ENCODE measurements at regions not wholly inside any gene's neighbourhood (a gene's known extent, or its start where the extent isn't known, plus 50 kb on each side); places are given as distances from the start of the nearest gene placed in this dataset.
"Not testable (repeated sequence)": the region's sequence is repeated elsewhere in the genome, so short reads cannot be mapped to it uniquely, and the experiment has no call there.

DNA sequence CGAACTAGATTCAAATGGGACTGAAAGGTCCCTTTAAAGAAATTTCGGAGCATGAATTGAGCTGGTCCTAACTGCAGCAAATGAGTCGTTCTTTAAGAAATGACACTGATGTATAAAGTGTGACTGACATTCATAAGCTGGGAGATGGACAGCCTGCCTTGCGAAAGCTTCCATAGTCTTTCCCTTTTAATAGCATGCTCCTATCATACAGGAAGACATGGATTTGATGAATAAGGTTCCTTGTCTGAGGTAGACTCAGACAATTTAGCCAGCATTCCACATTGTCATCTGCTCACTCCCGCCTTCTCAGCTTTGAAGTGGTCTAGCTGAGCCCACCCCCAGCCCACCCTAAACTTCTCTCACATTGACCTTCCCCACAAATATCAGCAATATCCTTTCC is 264.9 kb downstream of the TSN start:
- DNase-seq = no peak
- ATAC-seq = no peak

DNA sequence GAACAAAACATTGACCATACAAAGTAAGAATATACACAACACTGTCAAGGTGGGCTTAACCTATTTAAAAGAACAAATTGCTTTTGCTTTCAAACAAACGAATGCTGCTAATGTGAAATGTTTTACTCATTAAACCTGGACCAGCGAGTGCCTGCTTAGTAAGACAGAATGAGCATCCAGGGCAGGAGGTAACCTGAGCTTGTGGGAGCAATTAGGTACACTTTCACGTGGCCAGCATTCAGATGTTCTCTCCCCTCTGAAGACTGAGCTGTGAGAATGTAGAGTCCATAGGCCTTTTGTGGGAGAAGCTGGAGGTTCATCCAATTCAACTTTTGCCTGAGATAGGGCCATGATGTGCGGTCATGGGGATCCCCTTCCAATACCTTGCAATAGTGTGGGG is 266.5 kb downstream of the TSN start:
- DNase-seq (no peak), ATAC-seq (no peak)

DNA sequence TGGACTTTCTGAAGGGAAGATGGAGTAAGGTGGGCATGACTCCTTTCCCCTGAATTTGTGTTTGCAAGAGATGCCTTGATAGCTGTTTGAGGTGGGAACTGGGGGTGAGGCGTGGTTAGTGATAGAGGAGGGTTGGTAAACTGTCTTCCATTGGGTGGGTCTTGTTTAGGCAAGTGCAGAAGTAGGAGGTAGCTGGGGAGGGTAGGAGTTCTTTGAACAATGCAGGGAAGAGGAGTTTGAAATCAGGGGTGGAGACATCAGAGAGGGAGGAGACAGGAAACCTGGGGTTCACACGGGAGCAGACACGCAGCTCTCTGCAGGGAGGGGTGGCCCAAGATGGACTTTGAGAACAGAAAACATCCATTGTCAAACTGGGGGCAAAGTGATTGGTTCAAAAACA is 267.1 kb downstream of the TSN start:
- no peak for ATAC-seq
- no peak for DNase-seq

DNA sequence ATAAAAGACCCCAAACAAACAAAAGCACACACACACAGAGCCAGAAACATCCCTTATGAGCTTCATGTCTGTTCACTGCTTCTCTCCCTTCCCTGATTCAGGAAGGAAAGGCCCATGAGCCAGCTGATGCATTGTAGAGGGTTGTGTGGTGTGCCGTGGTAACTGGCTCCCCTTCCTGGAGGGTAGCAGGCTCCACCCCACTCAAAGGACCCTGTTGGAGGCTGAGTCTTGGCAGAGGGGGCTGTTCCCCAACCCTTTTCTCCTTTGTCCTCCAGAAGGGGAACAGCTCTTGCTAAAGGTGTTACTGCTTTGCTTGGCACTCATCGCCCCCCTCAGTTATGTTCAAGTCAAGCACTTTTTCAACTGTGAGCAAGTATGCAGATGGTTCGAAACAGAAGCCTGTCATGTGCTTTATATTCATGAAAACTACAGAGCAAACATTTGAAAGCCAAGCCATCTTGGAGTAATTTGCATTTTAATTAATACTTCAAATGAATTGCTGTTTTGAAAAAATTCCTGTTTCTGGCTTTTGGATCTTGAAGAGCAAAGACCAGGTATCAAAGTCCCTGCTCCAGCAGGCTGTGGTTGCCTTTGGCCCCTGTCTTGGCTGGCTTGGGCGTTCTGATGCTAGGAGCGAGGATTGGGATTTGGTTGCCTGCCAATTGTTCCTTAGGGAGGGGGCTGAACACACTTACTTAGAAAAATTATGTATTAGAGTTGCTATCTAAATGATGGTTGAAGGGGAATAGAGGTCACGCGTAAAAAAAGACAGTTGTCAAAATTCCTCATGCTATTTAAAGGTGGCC is 267.8 kb downstream of the TSN start:
- ATAC-seq (no peak), DNase-seq (no peak)

DNA sequence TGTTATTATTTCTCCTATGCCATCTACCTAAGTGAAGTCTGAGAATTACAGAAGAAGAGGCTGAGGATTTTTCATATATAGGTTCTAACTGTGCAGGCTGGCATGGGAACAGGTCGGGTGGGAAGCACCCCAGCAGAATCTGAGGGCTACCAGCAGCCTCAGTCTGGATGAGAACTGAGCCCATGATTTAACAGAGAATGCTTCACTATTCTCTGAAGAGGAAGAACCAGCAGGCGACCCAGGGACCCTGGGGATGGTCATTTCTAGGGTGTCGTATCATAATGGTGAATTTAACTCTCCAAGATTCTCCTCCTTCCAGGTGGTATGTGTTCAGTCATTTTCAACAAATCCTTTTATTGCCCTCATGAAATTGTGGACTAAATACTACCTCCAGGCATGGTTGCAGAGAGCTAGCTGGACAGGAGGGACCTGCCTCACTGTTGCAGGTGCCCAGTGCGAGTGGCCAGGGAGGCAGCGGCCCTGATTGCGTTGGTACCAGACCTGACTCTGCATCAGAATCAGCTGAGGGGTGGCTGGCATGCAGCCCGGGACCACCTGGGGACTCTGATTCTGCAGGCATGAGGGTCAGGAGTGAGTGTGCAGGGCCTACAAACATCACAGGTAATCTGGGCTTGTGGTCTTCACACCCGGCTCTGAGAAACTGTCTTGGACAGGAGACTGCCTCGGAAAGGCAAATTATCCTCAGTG is 272.2 kb downstream of the TSN start:
- DNase-seq (no peak), ATAC-seq (no peak)

DNA sequence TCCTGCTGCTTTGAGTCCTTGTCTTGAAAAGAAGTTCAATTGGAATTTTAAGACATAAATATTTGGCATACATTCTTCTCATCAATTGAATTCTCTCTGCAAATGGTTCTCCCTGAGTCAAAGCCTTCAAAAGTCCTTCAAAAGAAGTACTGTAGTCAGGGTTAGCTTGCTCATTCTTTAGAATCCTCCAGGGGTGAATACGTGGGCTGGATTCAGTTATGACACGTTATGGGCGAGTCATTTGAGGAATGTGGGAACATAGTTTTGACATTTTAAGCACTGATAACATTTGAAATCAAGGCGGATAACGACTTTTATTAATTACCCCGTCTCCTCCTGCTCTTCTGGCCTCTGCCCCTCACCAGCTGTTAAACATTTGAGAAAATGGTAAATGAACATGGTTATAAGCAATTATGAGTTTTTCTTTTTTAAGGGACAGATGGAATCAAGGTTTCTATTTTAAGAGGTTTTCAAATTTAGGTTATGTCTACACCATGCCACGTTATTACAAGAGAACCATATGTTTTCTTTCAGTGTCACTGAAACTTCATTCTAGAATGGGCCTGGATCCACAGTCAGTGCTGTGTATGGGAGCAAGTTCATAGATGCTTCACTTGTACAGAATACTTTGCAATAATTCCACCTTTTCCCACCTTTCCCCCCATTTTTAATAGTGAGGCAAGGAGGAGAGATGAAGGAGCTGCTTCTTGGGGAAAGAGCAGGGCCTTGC is 273.1 kb downstream of the TSN start:
- no peak for ATAC-seq
- no peak for DNase-seq

DNA sequence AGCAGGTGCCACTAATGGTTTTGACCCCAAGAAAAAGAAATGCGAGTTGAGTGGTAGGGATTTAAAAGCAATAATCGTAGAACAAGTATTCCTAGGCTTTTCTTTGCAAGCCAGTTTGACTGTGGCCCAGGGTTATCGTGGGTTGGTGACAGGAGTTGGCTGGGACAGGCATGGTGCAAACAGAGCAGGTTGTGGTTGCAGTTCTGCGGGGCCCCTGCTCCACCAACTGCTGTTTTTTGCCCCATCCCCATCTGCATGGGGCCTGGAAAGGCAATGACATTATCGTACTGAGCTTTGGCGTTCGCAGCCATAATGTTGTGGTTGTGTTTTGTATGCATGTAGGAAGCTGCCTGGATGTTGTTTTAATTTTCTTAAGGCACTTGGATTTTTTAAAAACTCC is 274.0 kb downstream of the TSN start:
- DNase-seq = no peak
- ATAC-seq = no peak

DNA sequence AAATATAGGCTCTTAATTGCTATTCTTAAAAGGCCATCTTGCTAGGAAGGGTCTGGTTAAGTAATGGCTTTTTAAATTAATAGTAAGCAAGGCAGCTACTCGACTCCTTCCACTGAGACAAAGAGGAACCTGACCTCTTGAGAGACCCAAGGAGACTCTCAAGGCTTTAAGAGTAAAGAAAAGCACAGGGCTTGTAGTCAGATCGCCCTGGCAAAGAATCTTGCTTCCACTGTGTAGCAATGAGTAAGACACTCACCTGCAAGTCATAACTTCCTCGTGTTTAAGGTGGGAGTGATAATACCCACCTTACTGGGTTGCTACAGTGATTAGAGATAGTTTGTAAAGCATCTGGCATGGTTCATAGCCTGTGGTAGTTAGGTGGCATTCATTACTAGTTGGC is 274.5 kb downstream of the TSN start:
- no peak for ATAC-seq
- no peak for DNase-seq

DNA sequence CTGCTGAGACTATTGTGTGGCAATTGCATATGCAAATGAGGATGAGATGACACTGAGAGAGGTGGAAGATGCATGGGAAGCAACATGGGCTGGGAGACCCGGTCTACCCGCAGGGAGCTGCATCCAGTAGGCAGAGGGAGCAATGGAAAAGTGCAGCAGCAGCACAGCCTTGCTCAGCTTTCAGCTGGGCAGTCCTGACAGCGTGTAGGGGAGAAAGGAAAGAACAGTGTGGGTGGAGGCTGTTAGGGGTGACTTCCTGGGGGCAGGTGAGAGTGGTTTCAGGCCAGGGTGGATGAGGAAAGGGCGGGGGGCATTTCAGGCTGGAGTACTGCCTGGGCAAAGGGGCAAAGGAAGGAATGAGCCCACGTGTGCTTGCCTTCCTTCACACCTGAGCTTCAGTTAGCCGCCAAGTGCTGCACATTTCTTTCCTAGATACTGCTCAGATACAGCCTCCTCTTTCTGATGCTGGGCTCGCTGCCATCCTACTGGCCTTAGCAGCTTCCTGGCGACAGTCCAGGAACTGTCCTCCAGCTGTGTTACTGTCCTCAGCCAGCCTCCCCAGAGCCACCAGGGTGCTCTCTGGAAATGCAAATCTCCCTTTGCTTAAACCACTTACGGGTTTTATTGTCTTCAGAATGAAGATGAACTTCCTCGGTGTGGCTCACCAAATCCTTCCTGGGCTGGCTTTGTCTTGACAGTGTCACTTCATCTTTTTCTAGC is 276.3 kb downstream of the TSN start:
- no peak for ATAC-seq

DNA sequence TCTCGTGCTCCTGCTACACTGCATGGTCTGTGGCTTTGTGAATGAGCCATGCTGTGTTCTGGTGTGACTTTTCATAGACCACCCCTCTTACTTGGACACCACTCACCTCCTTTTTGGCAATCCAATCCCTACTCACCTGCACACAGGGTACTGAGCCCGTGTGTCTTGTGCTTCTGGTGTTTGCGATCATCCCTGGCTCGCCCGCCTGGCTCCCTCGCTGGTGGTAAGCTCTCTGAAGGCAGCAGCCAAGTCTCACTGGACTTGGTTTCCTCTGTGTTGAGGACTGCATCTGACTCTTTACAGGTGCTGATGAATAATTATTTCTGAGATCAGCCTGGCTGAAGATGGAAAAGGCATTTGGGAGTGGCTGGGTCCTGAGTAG is 276.8 kb downstream of the TSN start:
- ATAC-seq = no peak
- DNase-seq = no peak

More for the DNA sequence above, 276.3 kb downstream of the TSN start:
- DNase-seq = no peak

DNA sequence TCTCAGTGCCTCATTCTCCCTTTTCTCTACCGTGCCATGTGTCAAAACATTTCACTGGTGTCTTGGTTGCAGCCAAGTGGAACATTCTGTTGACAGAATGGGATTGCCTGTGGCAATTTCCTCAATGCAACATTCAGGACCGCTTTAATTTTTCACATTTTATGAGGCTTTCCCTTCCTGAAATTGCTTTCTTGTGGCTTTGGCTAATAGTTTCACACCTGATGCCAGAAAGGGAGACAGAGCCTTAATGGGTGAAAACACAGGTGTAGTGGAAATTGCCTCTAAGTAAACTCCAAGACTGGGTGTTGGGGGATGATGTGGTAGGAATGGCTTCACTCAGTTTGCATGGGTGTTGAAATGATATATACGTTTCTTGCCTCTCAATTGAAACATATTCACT is 278.3 kb downstream of the TSN start:
- ATAC-seq (no peak), DNase-seq (no peak)

DNA sequence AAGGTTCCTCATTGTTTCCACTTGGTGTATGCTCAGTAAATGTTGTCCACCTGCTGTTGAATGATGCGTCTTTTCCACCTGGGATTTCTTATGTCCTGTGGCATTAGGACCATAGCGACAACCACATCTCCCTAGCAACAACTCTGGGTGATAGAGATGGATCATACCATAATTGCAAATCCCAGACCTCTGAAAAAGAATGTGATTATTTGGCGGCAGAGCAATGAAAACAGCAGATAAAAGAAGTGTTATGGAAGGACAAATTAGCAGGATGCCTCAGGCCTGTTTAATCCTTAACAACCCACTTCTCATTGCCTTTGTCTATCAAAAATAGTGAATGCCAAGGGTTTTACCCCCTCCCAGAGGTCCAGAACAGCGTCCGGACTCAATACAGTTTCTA is 278.9 kb downstream of the TSN start:
- no peak for DNase-seq
- ATAC-seq = no peak

DNA sequence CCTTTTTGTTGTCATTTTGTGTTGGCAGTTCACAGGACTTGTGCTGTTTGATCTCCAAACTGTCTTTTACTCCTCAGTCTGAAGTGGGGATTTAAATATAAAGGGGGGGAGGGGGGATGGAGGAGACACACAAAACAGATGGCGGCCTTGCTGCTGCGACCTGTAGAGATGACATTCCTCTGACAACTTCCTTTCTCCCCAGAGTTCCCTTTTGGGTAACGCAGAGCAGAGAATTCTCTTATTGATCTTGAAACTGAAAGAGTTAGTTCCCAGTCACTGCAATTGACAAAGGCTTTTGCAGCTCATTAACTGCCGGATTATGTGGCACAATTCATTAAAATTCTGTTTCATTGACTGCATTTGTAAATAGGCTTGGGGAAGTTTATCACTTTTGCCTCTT is 279.3 kb downstream of the TSN start:
- ATAC-seq (no peak), DNase-seq (no peak)

DNA sequence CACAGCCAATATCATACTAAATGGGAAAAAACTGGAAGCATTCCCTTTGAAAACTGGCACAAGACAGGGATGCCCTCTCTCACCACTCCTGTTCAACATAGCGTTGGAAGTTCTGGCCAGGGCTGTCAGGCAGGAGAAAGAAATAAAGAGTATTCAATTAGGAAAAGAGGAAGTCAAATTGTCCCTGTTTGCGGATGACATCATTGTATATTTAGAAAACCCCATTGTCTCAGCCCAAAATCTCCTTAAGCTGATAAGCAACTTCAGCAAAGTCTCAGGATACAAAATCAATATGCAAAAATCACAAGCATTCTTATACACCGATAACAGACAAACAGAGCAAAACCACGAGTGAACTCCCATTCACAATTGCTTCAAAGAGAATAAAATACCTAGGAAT is 283.4 kb downstream of the TSN start:
- not testable (repeated sequence) for ATAC-seq, DNase-seq

DNA sequence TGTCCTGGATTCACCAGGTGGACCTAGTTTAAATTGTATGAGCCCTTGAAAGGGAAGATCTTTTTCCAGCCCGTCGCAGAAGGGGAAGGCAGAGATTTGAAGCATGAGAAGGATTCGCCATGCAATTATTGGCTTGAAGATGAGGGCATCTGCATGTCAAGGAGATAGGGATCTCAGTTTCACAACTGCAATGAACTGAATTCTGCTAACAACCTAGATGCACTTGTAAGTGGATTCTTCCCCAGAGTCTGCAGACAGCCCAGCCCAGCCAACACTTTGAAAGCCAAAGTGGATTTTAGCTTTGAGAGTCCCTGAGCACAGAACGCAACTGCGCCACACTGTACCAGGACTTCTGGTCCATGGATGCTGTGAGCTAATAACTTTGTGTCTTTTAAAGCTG is 286.0 kb downstream of the TSN start:
- no peak for DNase-seq
- ATAC-seq = no peak

DNA sequence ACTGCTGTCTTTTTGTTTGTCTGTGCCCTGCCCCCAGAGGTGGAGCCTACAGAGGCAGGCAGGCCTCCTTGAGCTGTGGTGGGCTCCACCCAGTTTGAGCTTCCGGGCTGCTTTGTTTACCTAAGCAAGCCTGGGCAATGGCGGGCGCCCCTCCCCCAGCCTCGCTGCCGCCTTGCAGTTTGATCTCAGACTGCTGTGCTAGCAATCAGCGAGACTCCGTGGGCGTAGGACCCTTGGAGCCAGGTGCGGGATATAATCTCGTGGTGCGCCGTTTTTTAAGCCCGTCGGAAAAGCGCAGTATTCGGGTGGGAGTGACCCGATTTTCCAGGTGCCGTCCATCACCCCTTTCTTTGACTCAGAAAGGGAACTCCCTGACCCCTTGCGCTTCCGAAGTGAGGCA is 296.2 kb downstream of the TSN start:
- ATAC-seq = not testable (repeated sequence)

DNA sequence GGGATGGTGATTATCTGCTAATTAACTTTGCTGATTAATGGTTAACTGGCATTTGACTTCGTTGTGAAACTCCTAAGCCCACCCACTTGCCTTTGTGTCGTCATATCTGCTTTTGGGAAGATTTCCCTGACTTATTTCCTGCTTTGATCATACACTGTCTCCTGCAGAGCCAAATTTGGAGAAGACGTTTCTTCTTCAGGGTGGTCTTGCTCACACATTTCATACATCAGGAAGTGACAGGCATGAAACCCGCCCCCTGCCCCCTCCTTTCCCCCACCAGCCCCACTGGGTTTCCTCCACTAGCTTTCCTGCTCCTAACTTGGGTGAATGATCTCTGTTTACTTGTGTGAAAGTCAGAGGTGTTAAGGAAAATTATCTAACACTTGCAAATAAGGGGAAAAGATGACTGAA is 300.1 kb downstream of the TSN start:
- DNase-seq (no peak), ATAC-seq (no peak)

More for the DNA sequence above, 296.2 kb downstream of the TSN start:
- not testable (repeated sequence) for DNase-seq

DNA sequence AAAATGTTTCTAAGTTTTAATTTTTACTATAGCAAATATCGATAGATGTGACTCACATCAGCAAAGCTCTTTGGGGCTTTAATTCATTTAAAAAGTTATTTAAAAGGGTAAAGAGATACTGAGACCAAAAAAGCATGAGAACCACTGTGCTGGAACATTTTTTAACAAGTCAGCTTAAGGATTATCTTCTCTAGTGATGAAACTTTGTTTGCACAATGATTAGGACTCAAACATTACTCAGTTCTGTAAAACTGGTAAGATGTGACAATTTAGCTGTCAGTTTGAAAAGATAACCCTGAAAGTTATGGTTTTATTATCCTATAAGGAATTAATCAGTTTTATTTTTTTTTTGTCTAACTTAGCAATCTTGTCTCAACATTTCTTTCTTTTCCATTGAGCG is 301.4 kb downstream of the TSN start:
- ATAC-seq = no peak
- DNase-seq = no peak

DNA sequence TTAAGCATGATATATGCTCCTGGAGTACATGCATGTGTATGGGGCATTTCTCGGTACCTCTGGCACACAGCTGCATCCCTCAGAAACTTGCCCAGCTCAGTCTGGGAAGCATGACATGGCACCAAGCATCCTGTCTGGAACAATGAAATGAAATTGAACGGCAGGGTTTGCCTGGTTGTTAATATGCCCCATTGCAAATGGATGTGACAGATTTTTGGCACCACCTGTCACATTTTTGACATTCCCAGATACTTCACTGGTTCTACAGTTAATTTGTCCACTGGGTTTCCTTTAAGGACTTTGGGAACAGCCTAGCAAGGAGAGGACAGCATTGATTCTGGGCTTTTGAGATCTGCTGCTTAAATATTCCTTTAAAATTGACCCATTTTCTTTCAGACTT is 305.8 kb downstream of the TSN start:
- ATAC-seq (no peak), DNase-seq (no peak)

DNA sequence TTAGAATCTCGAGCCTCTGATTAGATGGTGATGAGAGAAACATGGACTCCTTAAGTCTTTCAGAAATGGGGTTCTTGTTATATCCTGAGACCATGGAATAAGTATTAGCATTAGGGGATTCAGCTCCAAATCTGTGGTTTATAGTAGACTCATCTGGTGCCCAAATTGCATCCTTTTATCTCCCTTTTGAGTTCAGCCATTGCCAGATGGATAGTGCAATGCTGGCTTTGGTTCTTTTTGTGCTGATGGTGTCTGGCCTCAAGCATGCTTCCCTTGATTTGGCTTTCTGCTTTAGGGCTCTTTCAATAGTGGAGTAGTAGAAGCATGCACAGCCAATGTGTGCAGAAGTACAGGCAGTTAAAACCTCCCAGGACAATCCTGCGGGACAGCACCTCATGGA is 306.4 kb downstream of the TSN start:
- ATAC-seq (no peak), DNase-seq (no peak)

DNA sequence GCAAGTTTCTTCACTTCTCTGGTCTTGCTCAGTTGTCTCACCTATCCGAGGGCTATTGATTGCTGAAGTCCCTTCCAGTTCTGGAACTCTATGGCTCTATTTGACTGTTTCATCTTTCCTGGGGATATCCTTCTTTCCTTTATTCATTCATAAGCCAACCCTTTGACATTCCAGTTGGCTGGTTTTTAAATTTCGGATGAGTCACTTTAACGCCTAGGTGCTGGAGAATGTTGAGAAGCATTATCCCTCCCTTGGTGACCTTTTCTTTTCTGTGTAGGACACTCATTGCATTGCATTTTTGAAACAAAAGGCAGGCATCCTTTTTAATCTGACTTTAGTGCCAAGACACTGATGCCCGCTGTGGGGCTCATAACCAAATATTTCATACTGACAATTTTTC is 307.1 kb downstream of the TSN start:
- ATAC-seq = no peak
- DNase-seq = no peak

DNA sequence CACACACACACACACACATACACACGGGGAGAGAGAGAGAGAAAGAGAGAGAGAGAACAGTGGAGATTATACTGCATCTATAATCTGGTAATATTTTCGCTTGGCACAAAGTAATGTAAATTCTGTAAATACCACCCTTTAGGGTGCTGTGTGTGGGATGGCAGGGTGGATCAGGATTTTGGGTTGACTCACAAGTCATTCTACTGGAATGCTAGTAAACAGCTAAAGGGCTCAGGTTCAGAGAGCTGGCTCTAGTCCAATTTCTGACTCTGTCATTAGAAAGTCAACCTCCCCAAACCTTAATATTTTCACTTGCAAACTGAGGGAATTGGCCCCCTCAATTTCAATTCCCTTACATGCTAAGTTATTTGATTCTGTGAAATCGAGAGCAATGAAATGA is 308.3 kb downstream of the TSN start:
- ATAC-seq = no peak
- DNase-seq = no peak

Data from stimulated activated naive CD8-positive, alpha-beta T cell treated with anti-CD3 and anti-CD28 coated beads, Interleukin-15, Interleukin-2, amounts not matched to agents 100 U/mL and 50 U/mL, for 24 hours (primary cell).